ENCODE measurements at regions not wholly inside any gene's neighbourhood (a gene's known extent, or its start where the extent isn't known, plus 50 kb on each side); places are given as distances from the start of the nearest gene placed in this dataset.

DNA sequence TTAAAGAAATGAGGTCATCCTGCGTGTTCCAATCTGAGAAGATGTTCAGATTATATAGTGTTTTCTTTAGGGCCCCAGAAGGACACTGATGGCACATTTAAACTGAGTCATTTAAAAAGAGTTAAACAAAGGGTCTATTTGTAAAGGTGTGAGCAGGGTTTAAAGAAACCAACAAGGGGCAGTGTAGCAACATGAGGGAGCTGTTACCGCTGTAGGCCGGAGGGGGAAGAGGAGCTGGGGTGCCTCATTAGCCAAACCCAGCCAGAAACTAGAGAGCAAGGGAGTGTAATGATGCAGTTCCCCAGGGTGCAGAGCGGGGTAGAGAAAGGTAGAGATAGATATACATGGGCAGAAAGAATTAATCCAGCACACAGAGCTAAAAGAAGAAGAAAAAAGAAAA lies 160.4 kb downstream of the TBX5 start:
- Histone ChIP-seq H3K27ac (no peak overlapping the region), H3K9me2 (replicated peaks; ENCODE audit: insufficient read depth) (no peaks in the 10 kb centered on the region), H3K4me2 (no peak overlapping the region), H3K4me3 (no peak overlapping the region), H3K9me3 (ENCODE audit: low read depth) (no peaks in the 10 kb centered on the region), H4K20me1 (ENCODE audit: insufficient read depth, poor library complexity, severe bottlenecking) (no peaks in the 10 kb centered on the region), H2AFZ (no peak overlapping the region), H3K27me3 (no peaks in the 10 kb centered on the region), H3K79me2 (no peaks in the 10 kb centered on the region), H3K4me1 (ENCODE audit: insufficient read depth) (peaks cover 3% of the 10 kb centered on the region), H3K36me3 (replicated peaks; ENCODE audit: insufficient read depth, low read depth) (no peaks in the 10 kb centered on the region)
- TF ChIP-seq, protein P1, sequence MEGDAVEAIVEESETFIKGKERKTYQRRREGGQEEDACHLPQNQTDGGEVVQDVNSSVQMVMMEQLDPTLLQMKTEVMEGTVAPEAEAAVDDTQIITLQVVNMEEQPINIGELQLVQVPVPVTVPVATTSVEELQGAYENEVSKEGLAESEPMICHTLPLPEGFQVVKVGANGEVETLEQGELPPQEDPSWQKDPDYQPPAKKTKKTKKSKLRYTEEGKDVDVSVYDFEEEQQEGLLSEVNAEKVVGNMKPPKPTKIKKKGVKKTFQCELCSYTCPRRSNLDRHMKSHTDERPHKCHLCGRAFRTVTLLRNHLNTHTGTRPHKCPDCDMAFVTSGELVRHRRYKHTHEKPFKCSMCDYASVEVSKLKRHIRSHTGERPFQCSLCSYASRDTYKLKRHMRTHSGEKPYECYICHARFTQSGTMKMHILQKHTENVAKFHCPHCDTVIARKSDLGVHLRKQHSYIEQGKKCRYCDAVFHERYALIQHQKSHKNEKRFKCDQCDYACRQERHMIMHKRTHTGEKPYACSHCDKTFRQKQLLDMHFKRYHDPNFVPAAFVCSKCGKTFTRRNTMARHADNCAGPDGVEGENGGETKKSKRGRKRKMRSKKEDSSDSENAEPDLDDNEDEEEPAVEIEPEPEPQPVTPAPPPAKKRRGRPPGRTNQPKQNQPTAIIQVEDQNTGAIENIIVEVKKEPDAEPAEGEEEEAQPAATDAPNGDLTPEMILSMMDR (IDR thresholded peaks at IDR 0.05; ENCODE audit: poor library complexity) = peak; percentile 14
- no peak for TF ChIP-seq EZH2 (IDR thresholded peaks at IDR 0.05; ENCODE audit: borderline replicate concordance)
- 41% methylated on average over 4 of the region's 4 CpGs for WGBS (ENCODE audit: low lambda C conversion rate, missing lambda C conversion rate)
- no peak for DNase-seq (ENCODE audit: low spot score)

DNA sequence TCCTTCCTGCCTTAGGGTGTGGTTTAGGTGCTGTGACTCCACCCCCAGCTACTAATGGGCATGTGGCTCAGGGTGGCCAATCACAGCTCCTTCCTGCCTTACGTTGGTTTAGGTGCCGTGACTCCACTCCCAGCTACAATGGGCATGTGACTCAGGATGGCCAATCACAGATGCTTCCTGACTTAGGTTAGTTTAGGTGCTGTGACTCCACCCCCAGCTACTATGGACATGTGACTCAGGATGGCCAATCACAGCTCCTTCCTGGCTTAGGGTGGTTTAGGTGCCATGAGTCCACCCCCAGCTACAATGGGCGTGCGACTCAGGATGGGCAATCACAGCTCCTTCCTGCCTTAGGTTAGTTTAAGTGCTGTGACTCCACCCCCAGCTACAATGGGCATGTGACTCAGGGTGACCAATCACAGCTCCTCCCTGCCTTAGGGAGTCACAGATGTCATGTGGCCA lies 163.9 kb downstream of the TBX5 start:
- 98% methylated on average over 4 of the region's 4 CpGs for WGBS (ENCODE audit: low lambda C conversion rate, missing lambda C conversion rate)
- Histone ChIP-seq H3K4me1 (ENCODE audit: insufficient read depth) (peaks cover 24% of the 10 kb centered on the region), H3K27ac (no peak overlapping the region), H3K27me3 (no peaks in the 10 kb centered on the region), H2AFZ (no peak overlapping the region), H3K4me2 (no peak overlapping the region), H3K9me3 (ENCODE audit: low read depth) (no peaks in the 10 kb centered on the region), H4K20me1 (ENCODE audit: insufficient read depth, poor library complexity, severe bottlenecking) (no peaks in the 10 kb centered on the region), H3K36me3 (replicated peaks; ENCODE audit: insufficient read depth, low read depth) (no peaks in the 10 kb centered on the region), H3K79me2 (no peaks in the 10 kb centered on the region), H3K4me3 (no peak overlapping the region), H3K9me2 (replicated peaks; ENCODE audit: insufficient read depth) (no peaks in the 10 kb centered on the region)
- DNase-seq (ENCODE audit: low spot score) = no peak
- no peak for TF ChIP-seq EZH2 (IDR thresholded peaks at IDR 0.05; ENCODE audit: borderline replicate concordance)
- no peak for TF ChIP-seq EZH2phosphoT487 (IDR thresholded peaks at IDR 0.05; ENCODE audit: low read depth, severe bottlenecking, unreplicated experiment)
- TF ChIP-seq, protein P1 (IDR thresholded peaks at IDR 0.05; ENCODE audit: poor library complexity) = no peak

DNA sequence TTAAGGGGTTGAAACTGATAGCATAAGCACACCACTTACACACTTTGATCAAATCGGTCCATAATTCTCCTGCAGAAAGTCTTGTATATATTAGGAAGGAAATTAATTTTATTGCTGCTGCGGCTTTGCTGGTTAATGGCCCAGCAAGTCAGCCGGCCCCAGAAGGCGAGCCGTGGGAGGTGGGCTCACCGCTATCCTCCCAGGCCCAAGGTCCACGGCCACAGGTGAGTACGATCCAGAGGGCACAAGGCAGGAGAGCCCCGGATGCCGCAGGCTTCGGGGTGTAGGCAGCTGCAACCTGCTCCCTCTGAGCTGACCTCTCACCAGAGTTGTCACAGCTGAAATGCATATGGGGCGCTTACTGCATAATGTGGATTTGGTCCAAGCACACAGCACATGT lies 165.7 kb downstream of the TBX5 start:
- no peaks in the 10 kb centered on the region for H3K9me3 ChIP-seq (ENCODE audit: low read depth)
- peaks cover 24% of the 10 kb centered on the region for H3K4me1 ChIP-seq (ENCODE audit: insufficient read depth)
- peak overlapping the region; percentile 38 for H3K4me2 ChIP-seq
- no peak overlapping the region for H2AFZ ChIP-seq
- H3K27me3 ChIP-seq = no peaks in the 10 kb centered on the region
- H4K20me1 ChIP-seq (ENCODE audit: insufficient read depth, poor library complexity, severe bottlenecking) = no peaks in the 10 kb centered on the region
- no peaks in the 10 kb centered on the region for H3K9me2 ChIP-seq (replicated peaks; ENCODE audit: insufficient read depth)
- H3K79me2 ChIP-seq = no peaks in the 10 kb centered on the region
- no peaks in the 10 kb centered on the region for H3K36me3 ChIP-seq (replicated peaks; ENCODE audit: insufficient read depth, low read depth)
- TF ChIP-seq EZH2phosphoT487 (IDR thresholded peaks at IDR 0.05; ENCODE audit: low read depth, severe bottlenecking, unreplicated experiment) = no peak
- no peak for TF ChIP-seq EZH2 (IDR thresholded peaks at IDR 0.05; ENCODE audit: borderline replicate concordance)
- TF ChIP-seq, protein P1 (IDR thresholded peaks at IDR 0.05; ENCODE audit: poor library complexity) = no peak
- DNase-seq (ENCODE audit: low spot score) = no peak
- 46% methylated on average over 12 of the region's 12 CpGs for WGBS (ENCODE audit: low lambda C conversion rate, missing lambda C conversion rate)
- H3K27ac ChIP-seq = peak overlapping the region; percentile 54
- H3K4me3 ChIP-seq = no peak overlapping the region

DNA sequence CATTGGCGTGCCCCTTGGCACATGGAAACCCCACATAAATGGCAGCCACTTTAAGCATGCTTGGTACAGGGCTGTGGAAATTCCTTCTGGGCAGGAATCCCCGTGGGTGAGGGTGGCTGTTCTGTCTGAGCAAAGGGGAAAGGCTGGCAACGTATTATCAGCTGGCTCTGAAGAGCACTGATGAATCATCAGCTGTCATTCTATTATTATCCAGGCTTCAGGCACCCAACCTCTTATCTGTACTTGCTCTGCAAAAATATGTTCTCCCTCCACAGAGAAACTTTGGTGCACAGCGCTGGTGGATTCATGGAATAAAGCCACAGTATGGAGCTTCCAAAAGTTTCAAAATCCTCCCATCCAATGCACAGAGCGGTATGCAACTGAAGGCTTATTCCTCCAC lies 167.1 kb downstream of the TBX5 start:
- no peaks in the 10 kb centered on the region for H3K9me2 ChIP-seq (replicated peaks; ENCODE audit: insufficient read depth)
- H3K4me2 ChIP-seq = peak overlapping the region; percentile 51
- no peak overlapping the region for H3K4me3 ChIP-seq
- no peak overlapping the region for H3K27ac ChIP-seq
- no peaks in the 10 kb centered on the region for H3K79me2 ChIP-seq
- WGBS (ENCODE audit: low lambda C conversion rate, missing lambda C conversion rate) = 34% methylated on average over 5 of the region's 5 CpGs
- no peaks in the 10 kb centered on the region for H3K27me3 ChIP-seq
- H4K20me1 ChIP-seq (ENCODE audit: insufficient read depth, poor library complexity, severe bottlenecking) = no peaks in the 10 kb centered on the region
- peaks cover 24% of the 10 kb centered on the region for H3K4me1 ChIP-seq (ENCODE audit: insufficient read depth)
- no peaks in the 10 kb centered on the region for H3K9me3 ChIP-seq (ENCODE audit: low read depth)
- H3K36me3 ChIP-seq (replicated peaks; ENCODE audit: insufficient read depth, low read depth) = no peaks in the 10 kb centered on the region
- DNase-seq (ENCODE audit: low spot score) = peak; percentile 63
- no peak for TF ChIP-seq EZH2 (IDR thresholded peaks at IDR 0.05; ENCODE audit: borderline replicate concordance)
- no peak for TF ChIP-seq EZH2phosphoT487 (IDR thresholded peaks at IDR 0.05; ENCODE audit: low read depth, severe bottlenecking, unreplicated experiment)
- TF ChIP-seq, protein P1 (IDR thresholded peaks at IDR 0.05; ENCODE audit: poor library complexity) = no peak
- H2AFZ ChIP-seq = no peak overlapping the region

All from hepatocyte (in vitro differentiated cells).